Thoracic aorta (tissue), 2 donors: ENCODE measurements at regions not wholly inside any gene's neighbourhood (a gene's known extent, or its start where the extent isn't known, plus 50 kb on each side); places are given as distances from the start of the nearest gene placed in this dataset.

Experiments used
- ATAC-seq: fragments of 150-250 bp; one replicate; pipeline ENCODE4 v1.8.0; 2017; ENCODE audit warnings: low read depth; ENCODE audit not compliant: insufficient number of reproducible peaks, low FRiP score
- DNase-seq: peaks from one replicate; pipeline ENCODE4 v3.0.0-alpha.2; 2020; ENCODE audit warnings: low spot score
- H3K27ac ChIP-seq, 2 donors: fragments of 200-600 bp; sonication (generic); 1 replicate in 1 of 2; 2 replicates in 1 of 2; pipeline ENCODE4 v1.5.1; 2016; ENCODE audit warnings: mild to moderate bottlenecking in 2 of 2, moderate library complexity in 2 of 2
- H3K27me3 ChIP-seq: fragments of 200-600 bp; sonication (generic); replicated peaks from 2 replicates; pipeline ENCODE4 v1.6.0; 2016; ENCODE audit warnings: mild to moderate bottlenecking; ENCODE audit not compliant: insufficient read depth
- H3K36me3 ChIP-seq: fragments of 200-600 bp; sonication (generic); one replicate; pipeline ENCODE4 v1.5.1; 2016
- H3K4me1 ChIP-seq, 2 donors: fragments of 200-600 bp; sonication (generic); 1 replicate in 1 of 2; 2 replicates in 1 of 2; pipeline versions ENCODE4 v1.5.1 to v1.6.0; 2016; ENCODE audit warnings: low read depth in 2 of 2, mild to moderate bottlenecking in 1 of 2; ENCODE audit not compliant: control insufficient read depth in 1 of 2
- H3K4me3 ChIP-seq: fragments of 200-600 bp; sonication (generic); 2 replicates; pipeline ENCODE4 v1.5.1; 2016; ENCODE audit warnings: mild to moderate bottlenecking
- H3K9me3 ChIP-seq: fragments of 200-600 bp; sonication (generic); 2 replicates; pipeline ENCODE4 v1.5.1; 2016
- TF ChIP-seq, protein P1 (sequence below): fragments of 200-600 bp; sonication (generic); IDR thresholded peaks from one replicate; pipeline ENCODE4 v1.5.1; 2019; ENCODE audit warnings: antibody characterized with exemption

DNA sequence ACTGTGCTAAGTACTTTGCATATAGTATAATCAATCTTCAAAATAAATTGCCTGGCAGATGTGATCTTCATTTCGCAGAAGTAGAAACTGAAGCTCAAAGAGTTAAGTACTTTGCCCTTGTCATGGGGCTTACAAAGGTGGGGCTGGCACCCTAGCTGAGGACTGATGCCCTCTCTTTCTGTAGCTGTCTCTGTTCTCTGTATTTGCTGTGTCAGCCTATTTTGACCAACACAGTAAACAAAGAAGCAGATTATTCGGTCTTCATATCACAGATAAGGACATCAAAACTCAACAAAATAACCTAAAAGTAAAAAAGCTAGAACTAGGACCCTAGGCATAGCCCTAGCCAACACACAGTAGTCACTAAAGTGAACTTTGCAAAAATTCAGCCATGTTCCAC is 570.5 kb upstream of the TENM3 start:
- ATAC-seq: no peak
- Histone ChIP-seq H3K4me3 (no peak overlapping the region), H3K27me3 (no peaks in the 10 kb centered on the region), H3K36me3 (no peaks in the 10 kb centered on the region), H3K4me1 (no peaks in the 10 kb centered on the region), H3K27ac (no peak overlapping the region), H3K9me3 (no peaks in the 10 kb centered on the region)
- TF ChIP-seq, protein P1, sequence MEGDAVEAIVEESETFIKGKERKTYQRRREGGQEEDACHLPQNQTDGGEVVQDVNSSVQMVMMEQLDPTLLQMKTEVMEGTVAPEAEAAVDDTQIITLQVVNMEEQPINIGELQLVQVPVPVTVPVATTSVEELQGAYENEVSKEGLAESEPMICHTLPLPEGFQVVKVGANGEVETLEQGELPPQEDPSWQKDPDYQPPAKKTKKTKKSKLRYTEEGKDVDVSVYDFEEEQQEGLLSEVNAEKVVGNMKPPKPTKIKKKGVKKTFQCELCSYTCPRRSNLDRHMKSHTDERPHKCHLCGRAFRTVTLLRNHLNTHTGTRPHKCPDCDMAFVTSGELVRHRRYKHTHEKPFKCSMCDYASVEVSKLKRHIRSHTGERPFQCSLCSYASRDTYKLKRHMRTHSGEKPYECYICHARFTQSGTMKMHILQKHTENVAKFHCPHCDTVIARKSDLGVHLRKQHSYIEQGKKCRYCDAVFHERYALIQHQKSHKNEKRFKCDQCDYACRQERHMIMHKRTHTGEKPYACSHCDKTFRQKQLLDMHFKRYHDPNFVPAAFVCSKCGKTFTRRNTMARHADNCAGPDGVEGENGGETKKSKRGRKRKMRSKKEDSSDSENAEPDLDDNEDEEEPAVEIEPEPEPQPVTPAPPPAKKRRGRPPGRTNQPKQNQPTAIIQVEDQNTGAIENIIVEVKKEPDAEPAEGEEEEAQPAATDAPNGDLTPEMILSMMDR: no peak
- DNase-seq: no peak

DNA sequence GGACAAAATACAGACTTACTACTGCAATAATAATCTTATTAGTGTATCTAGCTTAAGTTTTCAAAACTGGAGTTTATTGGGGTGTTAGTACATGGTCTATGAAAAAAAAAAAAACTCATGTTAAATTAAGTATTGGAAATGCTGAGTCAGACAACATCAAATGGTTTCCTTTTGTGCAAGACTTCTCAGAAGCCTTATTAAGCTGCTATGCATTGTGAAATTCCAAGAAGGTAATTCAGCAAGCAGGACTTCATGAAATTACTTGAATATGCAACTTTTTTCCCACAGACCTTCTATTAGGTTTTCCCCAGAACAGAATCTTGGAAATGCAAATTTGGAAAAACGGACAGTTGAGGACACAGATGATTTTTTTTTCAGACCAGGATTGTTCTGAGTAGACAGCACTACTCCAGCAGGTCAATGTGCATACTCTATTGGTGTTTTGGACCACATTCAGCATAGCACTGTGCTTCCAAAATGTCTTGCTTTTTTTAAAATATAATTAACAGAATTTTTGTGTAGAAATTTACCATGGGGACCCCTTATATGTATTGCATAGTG is 568.8 kb upstream of the TENM3 start:
- no peaks in the 10 kb centered on the region for H3K9me3 ChIP-seq
- no peaks in the 10 kb centered on the region for H3K27me3 ChIP-seq
- ATAC-seq: no peak
- no peak overlapping the region for H3K27ac ChIP-seq
- DNase-seq: no peak
- TF ChIP-seq, protein P1: no peak
- H3K36me3 ChIP-seq: no peaks in the 10 kb centered on the region
- no peaks in the 10 kb centered on the region for H3K4me1 ChIP-seq
- no peak overlapping the region for H3K4me3 ChIP-seq

DNA sequence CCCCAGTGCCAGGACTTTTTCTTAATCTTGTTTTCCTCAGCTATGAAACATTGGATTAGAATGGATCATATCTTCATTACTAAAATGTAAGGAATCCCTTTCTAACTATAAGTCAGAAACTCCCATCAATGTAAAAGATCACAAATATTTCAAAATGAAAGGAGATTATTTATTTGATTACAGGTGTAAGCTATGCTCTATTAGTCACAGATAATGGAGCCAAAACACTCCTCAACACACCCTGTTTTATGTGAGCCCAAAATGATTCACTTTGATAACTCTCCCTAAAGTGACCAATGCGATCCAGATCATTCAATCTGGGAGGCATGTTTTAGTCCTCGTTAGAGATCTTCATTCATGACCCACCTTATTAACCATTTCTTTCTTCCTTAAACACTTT is 566.7 kb upstream of the TENM3 start:
- Histone ChIP-seq H3K4me1 (no peaks in the 10 kb centered on the region), H3K27ac (no peak overlapping the region), H3K4me3 (no peak overlapping the region), H3K9me3 (no peaks in the 10 kb centered on the region), H3K27me3 (no peaks in the 10 kb centered on the region), H3K36me3 (no peaks in the 10 kb centered on the region)
- ATAC-seq (no peak), DNase-seq (no peak)
- TF ChIP-seq, protein P1: no peak

DNA sequence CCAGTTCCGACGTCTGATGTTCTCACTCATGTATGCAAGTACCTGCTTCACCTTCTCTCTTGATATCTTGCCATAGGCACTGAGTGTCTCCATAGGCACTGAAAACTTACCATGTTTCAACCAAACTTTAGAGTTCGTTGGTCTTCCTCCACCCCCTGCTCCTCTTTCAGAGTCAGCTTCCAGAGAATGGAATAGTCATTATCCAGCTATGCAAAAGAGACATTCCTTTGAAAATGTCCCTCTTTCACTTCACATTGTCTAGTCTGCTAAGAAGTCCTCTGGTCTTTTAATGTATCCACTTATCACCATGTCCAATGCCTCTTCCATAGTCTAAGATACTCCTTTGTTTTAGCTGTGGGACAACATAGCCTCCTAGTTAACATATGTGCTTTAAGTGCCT is 566.0 kb upstream of the TENM3 start:
- Histone ChIP-seq H3K4me1 (no peaks in the 10 kb centered on the region), H3K36me3 (no peaks in the 10 kb centered on the region), H3K27ac (no peak overlapping the region), H3K27me3 (no peaks in the 10 kb centered on the region), H3K9me3 (no peaks in the 10 kb centered on the region), H3K4me3 (no peak overlapping the region)
- TF ChIP-seq, protein P1: no peak
- DNase-seq (no peak), ATAC-seq (no peak)

DNA sequence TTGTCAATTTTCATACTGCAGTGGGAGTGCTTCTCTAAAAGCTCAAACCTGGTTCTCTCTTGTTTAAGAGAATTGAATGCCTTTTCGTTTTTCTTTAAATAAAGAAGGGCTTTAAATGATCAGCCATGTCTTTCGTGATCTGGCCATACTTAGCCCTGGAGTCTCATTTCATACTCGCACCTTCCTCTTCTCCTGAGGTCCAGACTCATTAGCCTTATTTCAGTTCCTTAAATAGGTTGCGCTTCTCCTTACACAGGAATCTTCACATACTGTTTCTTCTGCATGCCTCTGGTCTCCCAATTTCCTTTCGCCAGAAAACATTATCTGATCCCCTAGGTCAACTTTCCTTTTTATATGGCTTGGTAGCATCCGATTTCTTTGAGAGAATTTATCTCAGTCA is 565.6 kb upstream of the TENM3 start:
- TF ChIP-seq, protein P1: no peak
- no peak for ATAC-seq
- Histone ChIP-seq H3K36me3 (no peaks in the 10 kb centered on the region), H3K4me1 (no peaks in the 10 kb centered on the region), H3K27ac (no peak overlapping the region), H3K4me3 (no peak overlapping the region), H3K9me3 (no peaks in the 10 kb centered on the region), H3K27me3 (no peaks in the 10 kb centered on the region)
- DNase-seq: no peak
